ENCODE measurements at regions not wholly inside any gene's neighbourhood (a gene's known extent, or its start where the extent isn't known, plus 50 kb on each side); places are given as distances from the start of the nearest gene placed in this dataset.

GRCh38 chr10:118523775-118524174 lies 71.7 kb downstream of the PRLHR start:
- WGBS, 2 donors: 88 to 97% methylated on average over 2 of the region's 2 CpGs
- no peak overlapping the region for H3K4me3 ChIP-seq

GRCh38 chr10:118522791-118523498 lies 72.5 kb downstream of the PRLHR start:
- Histone ChIP-seq H3K9me3 (no peaks in the 10 kb centered on the region), H3K4me1 (no peaks in the 10 kb centered on the region), H3K27me3 (no peaks in the 10 kb centered on the region), H3K4me3 (no peak overlapping the region), H3K27ac (no peak overlapping the region), H3K36me3 (ENCODE audit: low read depth, missing control alignments) (no peaks in the 10 kb centered on the region)
- WGBS, 2 donors: 57 to 83% methylated on average over 2 of the region's 2 CpGs
- intact Hi-C loops (cut with DNase I; ENCODE audit: low total_unique reads): no loop called here
- TF ChIP-seq CTCF (IDR thresholded peaks at IDR 0.05) (no peak), POLR2A (IDR thresholded peaks at IDR 0.05) (no peak)
- no peak for DNase-seq

More at GRCh38 chr10:118523775-118524174, 71.7 kb downstream of the PRLHR start:
- no peaks in the 10 kb centered on the region for H3K36me3 ChIP-seq (ENCODE audit: low read depth, missing control alignments)
- no peaks in the 10 kb centered on the region for H3K4me1 ChIP-seq
- DNase-seq: no peak
- no peak overlapping the region for H3K27ac ChIP-seq
- intact Hi-C loops (cut with DNase I; ENCODE audit: low total_unique reads): no loop called here
- H3K9me3 ChIP-seq: no peaks in the 10 kb centered on the region
- no peaks in the 10 kb centered on the region for H3K27me3 ChIP-seq
- TF ChIP-seq CTCF (IDR thresholded peaks at IDR 0.05): no peak
- no peak for TF ChIP-seq POLR2A (IDR thresholded peaks at IDR 0.05)

GRCh38 chr10:118521415-118522117 lies 73.9 kb downstream of the PRLHR start:
- no peak for DNase-seq
- no peaks in the 10 kb centered on the region for H3K9me3 ChIP-seq

GRCh38 chr10:118520116-118520742 lies 75.2 kb downstream of the PRLHR start:
- WGBS, 2 donors: 71 to 73% methylated on average over 6 of the region's 6 CpGs
- intact Hi-C loops (cut with DNase I; ENCODE audit: low total_unique reads): no loop called here
- no peak for DNase-seq

More at GRCh38 chr10:118521415-118522117, 73.9 kb downstream of the PRLHR start:
- H3K4me3 ChIP-seq: no peak overlapping the region
- intact Hi-C loops (cut with DNase I; ENCODE audit: low total_unique reads): no loop called here
- H3K27me3 ChIP-seq: no peaks in the 10 kb centered on the region
- TF ChIP-seq POLR2A (IDR thresholded peaks at IDR 0.05) (no peak), CTCF (IDR thresholded peaks at IDR 0.05) (no peak)
- H3K4me1 ChIP-seq: no peaks in the 10 kb centered on the region
- H3K36me3 ChIP-seq (ENCODE audit: low read depth, missing control alignments): no peaks in the 10 kb centered on the region
- H3K27ac ChIP-seq: no peak overlapping the region
- 78 to 84% methylated on average over 5 of the region's 5 CpGs for WGBS, 2 donors

More at GRCh38 chr10:118520116-118520742, 75.2 kb downstream of the PRLHR start:
- H3K4me1 ChIP-seq: no peaks in the 10 kb centered on the region
- no peak for TF ChIP-seq POLR2A (IDR thresholded peaks at IDR 0.05)
- no peak for TF ChIP-seq CTCF (IDR thresholded peaks at IDR 0.05)
- no peaks in the 10 kb centered on the region for H3K27me3 ChIP-seq
- H3K9me3 ChIP-seq: no peaks in the 10 kb centered on the region
- H3K27ac ChIP-seq: no peak overlapping the region
- H3K4me3 ChIP-seq: no peak overlapping the region
- H3K36me3 ChIP-seq (ENCODE audit: low read depth, missing control alignments): no peaks in the 10 kb centered on the region
